ENCODE measurements at regions not wholly inside any gene's neighbourhood (a gene's known extent, or its start where the extent isn't known, plus 50 kb on each side); places are given as distances from the start of the nearest gene placed in this dataset.
"Not testable (repeated sequence)": the region's sequence is repeated elsewhere in the genome, so short reads cannot be mapped to it uniquely, and the experiment has no call there.

- DNase-seq, result no peak
- Histone ChIP-seq H3K9me3 (no peaks in the 10 kb centered on the region), H3K4me3 (no peak overlapping the region), H3K27me3 (no peaks in the 10 kb centered on the region), H3K36me3 (no peaks in the 10 kb centered on the region)
Measured at GRCh38 chr4:138803051-138803450, 212.5 kb upstream of the NOCT start.

DNA sequence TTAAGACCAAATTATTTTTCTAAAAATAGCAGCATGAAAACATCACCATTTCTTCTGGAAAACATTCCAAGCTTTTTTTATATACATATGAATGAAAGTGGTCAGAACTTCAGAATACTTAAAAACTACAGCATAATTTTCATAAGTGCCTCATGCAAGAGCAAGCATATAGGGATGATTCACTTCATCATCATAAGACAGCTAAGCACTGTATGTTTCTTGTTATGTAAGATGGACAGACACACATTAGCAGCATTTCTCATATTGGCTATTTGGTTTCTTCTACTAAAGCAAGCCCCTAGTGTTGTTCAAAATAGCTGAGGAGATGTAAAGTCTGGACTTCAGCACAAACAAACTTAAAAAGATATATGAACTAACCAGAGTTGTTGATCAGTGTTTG is 213.1 kb upstream of the NOCT start:
- H3K27me3 ChIP-seq, result no peaks in the 10 kb centered on the region
- H3K9me3 ChIP-seq, result no peaks in the 10 kb centered on the region
- no peaks in the 10 kb centered on the region for H3K36me3 ChIP-seq
- DNase-seq, result no peak
- no peak overlapping the region for H3K4me3 ChIP-seq

- no peak for DNase-seq
- Histone ChIP-seq H3K36me3 (no peaks in the 10 kb centered on the region), H3K9me3 (no peaks in the 10 kb centered on the region), H3K27me3 (no peaks in the 10 kb centered on the region), H3K4me3 (no peak overlapping the region)
Measured at GRCh38 chr4:138800421-138800820, 215.2 kb upstream of the NOCT start.

DNA sequence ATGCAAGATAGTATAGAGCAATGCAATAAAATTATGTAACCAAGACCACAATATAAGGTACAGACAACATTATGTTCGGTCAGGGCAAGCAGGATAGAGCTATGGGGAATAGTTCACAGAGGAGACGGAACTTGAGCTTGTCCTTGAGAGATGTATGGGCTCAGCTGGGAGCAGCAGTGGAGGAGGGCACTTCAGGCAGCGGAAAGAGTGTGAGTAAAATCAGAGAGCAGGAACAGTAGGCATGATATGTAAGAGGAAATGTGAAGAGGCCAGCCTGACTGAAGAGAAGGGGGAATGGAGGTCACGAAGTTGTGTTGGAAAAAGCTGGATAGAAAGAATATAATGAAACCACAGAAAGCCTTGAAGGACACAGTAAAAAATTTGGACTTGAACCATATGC is 217.2 kb upstream of the NOCT start:
- no peak for DNase-seq
- H3K9me3 ChIP-seq, result no peaks in the 10 kb centered on the region
- H3K4me3 ChIP-seq, result no peak overlapping the region
- H3K36me3 ChIP-seq, result no peaks in the 10 kb centered on the region
- no peaks in the 10 kb centered on the region for H3K27me3 ChIP-seq

- no peaks in the 10 kb centered on the region for H3K27me3 ChIP-seq
- H3K4me3 ChIP-seq, result no peak overlapping the region
- no peaks in the 10 kb centered on the region for H3K9me3 ChIP-seq
- H3K36me3 ChIP-seq, result no peaks in the 10 kb centered on the region
- DNase-seq, result no peak
Measured at GRCh38 chr4:138797646-138798045, 217.9 kb upstream of the NOCT start.

- Histone ChIP-seq H3K36me3 (no peaks in the 10 kb centered on the region), H3K9me3 (no peaks in the 10 kb centered on the region)
- no peak for DNase-seq
Measured at GRCh38 chr4:138796761-138797160, 218.8 kb upstream of the NOCT start.

GRCh38 chr4:138790706-138791340 is 224.8 kb upstream of the NOCT start:
- no peak for DNase-seq
- no peaks in the 10 kb centered on the region for H3K27me3 ChIP-seq
- H3K4me3 ChIP-seq, result no peak overlapping the region
- H3K9me3 ChIP-seq, result no peaks in the 10 kb centered on the region
- no peaks in the 10 kb centered on the region for H3K36me3 ChIP-seq

More at GRCh38 chr4:138796761-138797160, 218.8 kb upstream of the NOCT start:
- no peak overlapping the region for H3K4me3 ChIP-seq
- H3K27me3 ChIP-seq, result no peaks in the 10 kb centered on the region

GRCh38 chr4:138789796-138790195 is 225.8 kb upstream of the NOCT start:
- DNase-seq, result no peak
- no peaks in the 10 kb centered on the region for H3K9me3 ChIP-seq
- H3K36me3 ChIP-seq, result no peaks in the 10 kb centered on the region
- no peak overlapping the region for H3K4me3 ChIP-seq
- no peaks in the 10 kb centered on the region for H3K27me3 ChIP-seq

DNA sequence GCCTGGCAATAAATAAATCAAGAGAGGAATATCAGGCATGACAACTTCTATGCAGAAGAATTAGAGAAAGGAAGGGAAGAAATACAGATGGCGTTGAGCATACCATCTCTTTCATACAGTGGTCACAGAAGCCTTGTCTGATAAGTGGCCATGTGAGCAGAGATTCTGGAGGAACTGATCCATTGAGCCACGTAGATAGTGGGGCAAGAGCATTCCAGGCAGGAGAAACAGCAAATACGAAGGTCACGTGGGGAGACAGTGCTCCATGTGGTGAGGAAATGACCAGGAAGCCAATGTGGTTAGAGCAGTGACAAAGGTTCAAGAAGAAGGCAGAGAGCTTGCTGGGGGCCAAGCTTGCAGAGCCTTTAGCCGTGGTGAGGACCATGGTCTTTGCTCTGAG is 226.7 kb upstream of the NOCT start:
- Histone ChIP-seq H3K9me3 (no peaks in the 10 kb centered on the region), H3K4me3 (no peak overlapping the region)

DNA sequence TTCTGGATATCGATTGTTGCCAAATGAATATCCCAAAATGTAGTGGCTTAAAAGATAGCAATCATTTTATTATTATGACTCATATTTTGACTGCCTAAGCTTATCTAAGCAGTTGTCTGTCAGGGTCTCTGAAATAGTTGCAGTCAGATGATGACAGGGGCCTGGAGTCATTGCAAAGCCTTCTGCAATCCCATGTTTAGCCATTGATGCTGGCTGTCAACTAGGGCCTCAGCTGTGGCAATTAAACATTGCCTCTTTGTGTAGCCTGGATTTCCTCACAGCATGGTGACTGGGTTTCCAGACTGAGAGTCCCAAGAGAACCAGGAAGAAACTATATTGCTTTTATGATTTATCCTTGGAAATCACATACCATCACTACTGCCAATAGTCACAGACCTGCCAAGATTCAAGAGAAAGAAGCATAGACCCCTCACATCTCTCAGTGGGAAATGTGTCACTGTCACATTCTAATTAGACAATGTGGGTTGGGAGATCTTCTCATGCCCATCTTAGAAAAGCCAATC is 227.3 kb upstream of the NOCT start:
- H3K36me3 ChIP-seq, result no peaks in the 10 kb centered on the region
- no peak overlapping the region for H3K4me3 ChIP-seq
- H3K9me3 ChIP-seq, result no peaks in the 10 kb centered on the region
- no peaks in the 10 kb centered on the region for H3K27me3 ChIP-seq
- DNase-seq, result no peak

More for the DNA sequence above, 226.7 kb upstream of the NOCT start:
- no peak for DNase-seq
- H3K27me3 ChIP-seq, result no peaks in the 10 kb centered on the region
- H3K36me3 ChIP-seq, result no peaks in the 10 kb centered on the region

DNA sequence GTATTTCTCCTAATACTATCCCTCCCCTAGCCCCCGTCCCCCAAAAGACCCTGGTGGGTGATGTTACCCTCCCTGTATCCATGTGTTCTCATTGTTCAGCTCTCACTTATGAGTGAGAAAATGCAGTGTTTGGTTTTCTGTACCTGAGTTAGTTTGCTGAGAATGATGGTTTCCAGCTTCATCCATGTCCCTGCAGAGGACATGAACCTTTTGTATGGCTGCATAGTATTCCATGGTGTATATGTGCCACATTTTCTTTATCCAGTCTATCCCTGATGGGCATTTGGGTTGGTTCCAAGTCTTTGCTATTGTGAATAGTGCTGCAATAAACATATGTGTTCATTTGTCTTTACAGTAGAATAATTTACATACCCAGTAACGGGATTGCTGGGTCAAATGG is 235.8 kb upstream of the NOCT start:
- H3K9me3 ChIP-seq, H3K4me3 ChIP-seq, DNase-seq, H3K27me3 ChIP-seq, H3K36me3 ChIP-seq: not testable (repeated sequence)

DNA sequence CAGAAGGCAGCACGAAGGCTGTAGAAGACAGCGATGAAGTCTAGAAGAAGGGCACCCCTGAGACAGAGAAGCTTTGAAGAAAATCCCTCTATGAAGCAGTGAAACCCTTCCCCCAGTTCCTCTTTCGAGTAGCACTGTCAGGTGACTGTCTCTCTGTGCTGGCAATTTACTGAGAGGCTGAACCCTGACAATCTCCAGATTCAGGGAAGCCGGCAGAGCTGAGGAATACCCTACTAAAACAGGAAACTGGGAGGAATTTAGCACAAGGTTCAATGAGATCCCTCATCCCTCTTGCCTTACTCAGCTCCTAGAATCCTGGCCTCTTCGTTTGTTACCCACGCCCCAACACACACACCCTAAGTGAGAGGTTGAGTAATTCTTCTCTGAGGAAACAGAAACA is 239.7 kb upstream of the NOCT start:
- DNase-seq, result no peak
- no peaks in the 10 kb centered on the region for H3K27me3 ChIP-seq
- no peak overlapping the region for H3K4me3 ChIP-seq
- H3K36me3 ChIP-seq, result no peaks in the 10 kb centered on the region
- H3K9me3 ChIP-seq, result no peaks in the 10 kb centered on the region

GRCh38 chr4:138775489-138775888 is 240.1 kb upstream of the NOCT start:
- DNase-seq, result no peak
- H3K27me3 ChIP-seq, result no peaks in the 10 kb centered on the region
- no peak overlapping the region for H3K4me3 ChIP-seq
- H3K36me3 ChIP-seq, result no peaks in the 10 kb centered on the region
- no peaks in the 10 kb centered on the region for H3K9me3 ChIP-seq

GRCh38 chr4:138774940-138775339 is 240.6 kb upstream of the NOCT start:
- no peaks in the 10 kb centered on the region for H3K36me3 ChIP-seq
- no peaks in the 10 kb centered on the region for H3K27me3 ChIP-seq
- no peak overlapping the region for H3K4me3 ChIP-seq
- no peak for DNase-seq
- H3K9me3 ChIP-seq, result no peaks in the 10 kb centered on the region

DNA sequence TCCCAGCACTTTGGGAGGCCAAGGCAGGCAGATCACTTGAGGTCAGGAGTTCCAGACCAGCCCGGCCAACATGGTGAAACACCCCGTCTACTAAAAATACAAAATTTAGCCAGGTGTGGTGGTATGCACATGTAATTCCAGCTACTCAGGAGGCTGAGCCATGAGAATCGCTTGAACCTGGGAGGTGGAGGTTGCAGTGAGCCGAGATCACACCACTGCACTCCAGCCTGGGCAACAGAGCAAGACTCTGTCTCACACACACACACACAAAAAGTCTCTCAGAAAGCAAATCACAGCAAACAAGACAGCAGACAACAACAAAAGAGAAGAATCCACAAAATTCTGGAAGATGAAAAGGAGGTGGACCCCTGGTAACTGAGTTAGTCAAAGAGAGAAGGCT is 241.5 kb upstream of the NOCT start:
- H3K27me3 ChIP-seq, H3K4me3 ChIP-seq, H3K36me3 ChIP-seq, DNase-seq, H3K9me3 ChIP-seq: not testable (repeated sequence)

DNA sequence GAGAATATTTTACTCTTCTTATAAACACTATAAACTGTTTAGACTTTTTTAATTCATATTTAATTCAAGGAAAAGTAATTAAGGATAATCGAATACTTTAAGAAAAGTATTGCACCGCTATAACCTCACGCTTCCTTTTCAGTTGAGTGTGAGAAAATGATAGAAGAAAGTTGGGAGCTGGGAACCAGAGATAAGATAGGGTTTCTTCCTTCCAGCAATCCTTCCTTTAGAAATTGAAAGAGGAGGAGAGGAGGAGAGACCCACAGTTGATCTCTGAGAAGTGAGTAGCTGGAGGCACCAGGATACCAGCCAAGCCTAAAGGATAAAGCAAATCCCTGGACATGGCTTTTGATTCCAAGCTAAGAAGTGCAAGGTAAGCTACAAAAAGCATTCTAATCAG is 242.3 kb upstream of the NOCT start:
- no peak for DNase-seq
- no peaks in the 10 kb centered on the region for H3K27me3 ChIP-seq
- H3K9me3 ChIP-seq, result no peaks in the 10 kb centered on the region
- no peak overlapping the region for H3K4me3 ChIP-seq
- H3K36me3 ChIP-seq, result no peaks in the 10 kb centered on the region

DNA sequence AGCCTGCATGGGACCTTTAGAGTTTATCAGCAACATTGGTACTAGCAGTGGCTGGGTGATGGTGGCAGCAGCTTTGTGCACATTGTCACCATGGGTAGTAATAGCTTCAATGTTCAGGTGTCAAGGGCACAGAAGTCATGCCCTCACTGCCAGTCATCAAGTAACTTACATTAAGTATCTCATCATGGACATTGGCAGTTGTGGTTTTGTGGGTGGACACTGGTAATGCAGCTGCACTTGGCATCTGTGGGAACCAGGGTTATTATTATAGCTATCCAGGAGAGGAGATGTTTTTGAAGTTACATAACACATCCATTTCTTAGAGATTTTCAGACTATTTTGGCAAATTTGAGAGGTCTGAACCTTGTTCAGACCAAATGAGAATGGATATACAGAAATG is 243.2 kb upstream of the NOCT start:
- H3K36me3 ChIP-seq, result no peaks in the 10 kb centered on the region
- H3K27me3 ChIP-seq, result no peaks in the 10 kb centered on the region
- no peak for DNase-seq
- no peaks in the 10 kb centered on the region for H3K9me3 ChIP-seq
- H3K4me3 ChIP-seq, result no peak overlapping the region

DNA sequence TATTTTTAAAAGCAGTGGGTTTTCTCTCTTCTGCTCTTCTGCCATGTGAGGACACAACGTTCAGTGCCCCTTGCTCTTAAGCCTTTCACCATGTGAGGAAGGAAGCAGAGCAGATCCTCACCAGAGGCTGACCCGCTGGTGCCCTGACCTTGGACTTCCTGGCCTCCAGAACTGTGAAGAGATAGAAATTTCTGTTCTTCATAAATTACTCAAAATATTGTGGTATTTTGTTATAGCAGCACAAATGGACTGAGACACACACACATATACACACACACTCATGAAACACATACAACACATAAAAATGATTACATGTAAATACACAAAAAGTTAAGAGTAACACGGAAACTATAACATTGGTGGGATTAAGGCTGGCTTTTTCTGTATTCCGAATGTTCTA is 244.8 kb upstream of the NOCT start:
- Histone ChIP-seq H3K27me3 (no peaks in the 10 kb centered on the region), H3K4me3 (no peak overlapping the region), H3K9me3 (no peaks in the 10 kb centered on the region), H3K36me3 (no peaks in the 10 kb centered on the region)
- DNase-seq, result no peak

DNA sequence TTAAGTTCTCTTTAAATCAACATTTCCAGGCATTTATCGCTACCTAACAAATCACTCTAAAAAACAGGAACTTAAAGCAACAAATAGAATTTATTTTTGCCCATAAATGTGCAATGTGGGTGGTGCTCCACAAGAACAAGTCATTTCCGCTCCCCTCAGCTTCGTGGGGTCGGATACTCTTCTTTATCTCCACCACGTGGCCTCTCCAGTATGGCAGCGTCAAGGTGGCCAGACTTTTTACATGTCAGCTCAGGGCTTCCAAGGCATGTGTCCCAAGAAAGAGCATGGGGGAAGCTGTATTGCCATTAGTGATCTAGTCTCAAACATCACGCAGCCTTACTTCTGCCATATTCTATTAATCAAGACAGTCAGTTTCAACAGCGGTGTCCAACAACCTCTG is 249.2 kb upstream of the NOCT start:
- no peaks in the 10 kb centered on the region for H3K27me3 ChIP-seq
- H3K9me3 ChIP-seq, result no peaks in the 10 kb centered on the region
- no peaks in the 10 kb centered on the region for H3K36me3 ChIP-seq
- no peak for DNase-seq
- H3K4me3 ChIP-seq, result no peak overlapping the region
